Nephron (organoid): ENCODE measurements at regions not wholly inside any gene's neighbourhood (a gene's known extent, or its start where the extent isn't known, plus 50 kb on each side); places are given as distances from the start of the nearest gene placed in this dataset.
"Not testable (repeated sequence)": the region's sequence is repeated elsewhere in the genome, so short reads cannot be mapped to it uniquely, and the experiment has no call there.

Experiments used
- H3K27ac Mint-ChIP-seq, 3 experiments: 2 replicates each; pipeline ENCODE4 v1.8.0; 2020; ENCODE audit warnings: mixed read lengths in 3 of 3, mild to moderate bottlenecking in 2 of 3, moderate library complexity in 1 of 3
- H3K27me3 Mint-ChIP-seq: 2 replicates; pipeline ENCODE4 v1.8.0; 2021; ENCODE audit warnings: low read depth, mild to moderate bottlenecking, moderate library complexity, mixed read lengths
- H3K36me3 Mint-ChIP-seq: 2 replicates; pipeline ENCODE4 v1.8.0; 2020; ENCODE audit warnings: low read depth, mixed read lengths
- H3K4me1 Mint-ChIP-seq: 2 replicates; pipeline ENCODE4 v1.8.0; 2020; ENCODE audit warnings: mixed read lengths
- H3K4me3 Mint-ChIP-seq, 3 experiments: 2 replicates each; pipeline ENCODE4 v1.8.0; 2020; ENCODE audit warnings: mild to moderate bottlenecking in 3 of 3, mixed read lengths in 3 of 3, moderate library complexity in 2 of 3
- H3K9me3 Mint-ChIP-seq: 2 replicates; pipeline ENCODE4 v1.8.0; 2020; ENCODE audit warnings: mixed read lengths
- CTCF ChIP-seq, 3 experiments: fragments of 200-600 bp; sonication (generic); IDR thresholded peaks; one replicate each; pipeline ENCODE4 v1.5.0; 2021; ENCODE audit warnings: antibody characterized with exemption in 3 of 3; ENCODE audit not compliant: unreplicated experiment in 3 of 3

- no peak for TF ChIP-seq CTCF (IDR thresholded peaks at IDR 0.05; ENCODE audit: unreplicated experiment in 3 of 3)
- H3K4me1 Mint-ChIP-seq: no peaks in the 10 kb centered on the region
- no peaks in the 10 kb centered on the region for H3K36me3 Mint-ChIP-seq
- H3K27me3 Mint-ChIP-seq: no peaks in the 10 kb centered on the region
- H3K9me3 Mint-ChIP-seq: no peaks in the 10 kb centered on the region
- H3K27ac Mint-ChIP-seq: no peak overlapping the region
- no peak overlapping the region for H3K4me3 Mint-ChIP-seq
Observed at GRCh38 chr12:41645624-41646023, 457.5 kb downstream of the PDZRN4 start.

DNA sequence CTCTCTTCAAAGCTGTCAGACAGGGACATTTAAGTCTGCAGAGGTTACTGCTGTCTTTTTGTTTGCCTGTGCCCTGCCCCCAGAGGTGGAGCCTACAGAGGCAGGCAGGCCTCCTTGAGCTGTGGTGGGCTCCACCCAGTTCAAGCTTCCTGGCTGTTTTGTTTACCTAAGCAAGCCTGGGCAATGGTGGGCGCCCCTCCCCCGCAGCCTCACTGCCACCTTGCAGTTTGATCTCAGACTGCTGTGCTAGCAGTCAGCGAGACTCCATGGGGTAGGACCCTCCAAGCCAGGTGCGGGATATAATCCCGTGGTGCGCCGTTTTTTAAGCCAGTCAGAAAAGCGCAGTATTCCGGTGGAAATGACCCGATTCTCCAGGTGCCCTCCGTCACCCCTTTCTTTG is 454.7 kb downstream of the PDZRN4 start:
- not testable (repeated sequence) for H3K9me3 Mint-ChIP-seq, H3K4me1 Mint-ChIP-seq, H3K27me3 Mint-ChIP-seq, H3K4me3 Mint-ChIP-seq, H3K36me3 Mint-ChIP-seq, H3K27ac Mint-ChIP-seq

GRCh38 chr12:41636653-41637052 is 448.5 kb downstream of the PDZRN4 start:
- Mint-ChIP-seq H3K27me3 (no peaks in the 10 kb centered on the region), H3K9me3 (peaks cover 17% of the 10 kb centered on the region), H3K4me3 (no peak overlapping the region), H3K36me3 (peaks cover 3% of the 10 kb centered on the region), H3K4me1 (no peaks in the 10 kb centered on the region), H3K27ac (no peak overlapping the region)
- TF ChIP-seq CTCF (IDR thresholded peaks at IDR 0.05; ENCODE audit: unreplicated experiment in 3 of 3): no peak

DNA sequence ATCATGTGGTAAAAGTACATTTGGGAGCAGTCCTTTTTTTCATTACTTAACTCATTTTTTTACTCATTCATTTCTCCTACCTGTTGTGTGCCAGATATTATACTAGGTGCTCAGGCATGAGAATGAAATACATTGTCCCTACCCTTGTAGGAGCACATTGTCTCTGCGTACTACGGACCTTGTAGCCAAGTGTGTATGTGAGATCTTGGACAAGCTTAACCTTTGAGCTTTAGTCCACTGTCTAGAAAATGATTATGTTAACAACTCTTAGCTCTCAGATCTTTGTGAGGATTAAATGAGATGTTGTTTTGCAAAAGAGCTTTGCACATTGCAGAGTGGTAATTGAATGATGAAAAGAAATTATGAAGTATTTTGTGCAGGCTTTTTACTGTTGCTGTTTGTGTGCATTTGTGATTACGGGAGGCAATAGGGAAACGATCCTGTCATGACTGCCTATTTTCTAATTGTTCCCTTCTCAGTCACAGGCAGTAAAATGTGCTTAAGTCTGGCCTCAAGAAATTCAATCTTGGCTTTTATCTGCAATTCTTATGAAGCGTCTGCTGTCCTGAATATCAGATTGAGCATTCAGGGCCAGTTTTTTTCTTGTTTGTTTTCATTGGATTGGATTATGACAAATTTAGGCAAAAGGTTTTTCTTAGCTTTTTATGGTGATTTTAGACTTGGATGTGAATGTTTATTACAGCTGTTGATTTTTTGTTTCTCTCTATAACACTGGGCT is 447.7 kb downstream of the PDZRN4 start:
- H3K4me3 Mint-ChIP-seq: no peak overlapping the region
- no peak for TF ChIP-seq CTCF (IDR thresholded peaks at IDR 0.05; ENCODE audit: unreplicated experiment in 3 of 3)
- peaks cover 7% of the 10 kb centered on the region for H3K36me3 Mint-ChIP-seq
- no peaks in the 10 kb centered on the region for H3K4me1 Mint-ChIP-seq
- H3K27me3 Mint-ChIP-seq: no peaks in the 10 kb centered on the region
- H3K9me3 Mint-ChIP-seq: peaks cover 21% of the 10 kb centered on the region
- H3K27ac Mint-ChIP-seq: no peak overlapping the region

DNA sequence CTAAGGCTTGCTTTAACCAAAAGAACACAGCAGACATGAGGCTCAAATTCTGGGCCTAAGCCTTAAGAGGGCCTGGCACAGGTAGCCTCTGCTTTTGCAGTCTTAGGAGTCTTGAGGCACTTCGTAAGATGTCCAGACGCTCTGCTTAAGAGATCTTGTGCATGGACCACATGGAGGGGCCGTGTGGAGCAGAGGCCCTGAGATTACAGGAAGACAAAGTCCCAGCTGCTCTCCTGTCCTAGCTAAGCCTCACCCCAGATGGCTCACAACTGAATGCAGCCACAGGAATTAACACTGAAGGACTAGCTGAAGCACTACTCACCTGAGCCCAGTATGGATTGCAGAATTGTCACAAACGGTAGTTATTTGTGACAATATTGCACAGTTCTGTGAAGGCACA is 446.0 kb downstream of the PDZRN4 start:
- TF ChIP-seq CTCF (IDR thresholded peaks at IDR 0.05; ENCODE audit: unreplicated experiment in 3 of 3): no peak
- no peak overlapping the region for H3K4me3 Mint-ChIP-seq
- no peaks in the 10 kb centered on the region for H3K27me3 Mint-ChIP-seq
- no peak overlapping the region for H3K27ac Mint-ChIP-seq
- no peaks in the 10 kb centered on the region for H3K4me1 Mint-ChIP-seq
- peaks cover 7% of the 10 kb centered on the region for H3K36me3 Mint-ChIP-seq
- peaks cover 28% of the 10 kb centered on the region for H3K9me3 Mint-ChIP-seq

DNA sequence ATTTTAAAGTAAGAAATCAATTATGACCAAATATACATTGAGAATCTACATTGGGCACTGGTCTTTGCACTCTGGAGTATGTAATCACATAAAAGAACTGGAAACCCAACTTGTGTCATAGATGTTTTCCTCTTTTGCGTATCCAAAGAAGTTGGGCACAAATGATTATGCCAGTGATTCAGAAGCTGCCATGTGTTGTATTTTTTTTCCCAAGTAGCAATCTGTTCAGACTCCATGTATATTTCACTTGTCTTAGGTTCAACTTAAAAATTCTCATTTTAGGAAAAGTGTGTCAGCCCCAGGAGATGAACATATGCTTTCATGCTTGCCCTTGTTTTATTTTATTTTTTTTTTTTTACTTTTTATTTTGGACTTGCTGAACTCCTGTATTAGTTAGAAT is 441.5 kb downstream of the PDZRN4 start:
- Mint-ChIP-seq H3K36me3 (peaks cover 4% of the 10 kb centered on the region), H3K27ac (no peak overlapping the region), H3K4me1 (no peaks in the 10 kb centered on the region), H3K27me3 (no peaks in the 10 kb centered on the region), H3K9me3 (peaks cover 24% of the 10 kb centered on the region), H3K4me3 (no peak overlapping the region)
- TF ChIP-seq CTCF (IDR thresholded peaks at IDR 0.05; ENCODE audit: unreplicated experiment in 3 of 3): no peak
